Epithelial cell of esophagus (primary cell): ENCODE measurements at regions not wholly inside any gene's neighbourhood (a gene's known extent, or its start where the extent isn't known, plus 50 kb on each side); places are given as distances from the start of the nearest gene placed in this dataset.
A peak's percentile ranks its signal among the peaks of the same experiment; 100 is the strongest.

Experiments used
- DNase-seq: peaks from one replicate; pipeline ENCODE4 v3.0.0; 2010; ENCODE audit warnings: low read depth
- H3K4me3 ChIP-seq: 2 replicates; pipeline ENCODE4 v1.5.1; 2011; ENCODE audit warnings: mild to moderate bottlenecking, low read length, control low read depth
- TF ChIP-seq, protein P1 (sequence below): IDR thresholded peaks from 2 replicates; pipeline ENCODE4 v1.5.1; 2011; ENCODE audit warnings: low read depth, mild to moderate bottlenecking, low read length, control low read depth, inconsistent platforms; ENCODE audit not compliant: insufficient read depth; ENCODE audit errors: missing control alignments

DNA sequence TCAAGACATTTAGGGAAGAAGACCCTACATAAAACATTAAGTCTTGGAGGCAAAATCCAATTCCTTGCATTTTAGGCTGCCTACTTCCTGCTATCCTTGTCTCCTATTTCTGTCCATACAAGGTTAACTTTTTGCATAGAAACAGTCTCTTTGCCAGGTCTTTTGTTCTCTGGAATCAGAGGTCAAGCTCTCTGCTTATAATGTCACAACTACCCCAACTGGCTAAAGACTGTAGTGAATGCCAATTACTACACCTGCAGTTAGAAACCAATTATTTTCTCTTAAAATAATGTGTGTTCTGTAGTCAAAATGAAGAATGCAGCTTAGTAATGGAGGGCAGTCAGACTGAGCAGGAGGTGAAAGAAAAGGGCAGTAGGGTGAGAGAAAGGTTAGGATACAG, 856.2 kb downstream of the TUSC7 start:
- DNase-seq: no peak
- H3K4me3 ChIP-seq: no peak overlapping the region
- TF ChIP-seq, protein P1, sequence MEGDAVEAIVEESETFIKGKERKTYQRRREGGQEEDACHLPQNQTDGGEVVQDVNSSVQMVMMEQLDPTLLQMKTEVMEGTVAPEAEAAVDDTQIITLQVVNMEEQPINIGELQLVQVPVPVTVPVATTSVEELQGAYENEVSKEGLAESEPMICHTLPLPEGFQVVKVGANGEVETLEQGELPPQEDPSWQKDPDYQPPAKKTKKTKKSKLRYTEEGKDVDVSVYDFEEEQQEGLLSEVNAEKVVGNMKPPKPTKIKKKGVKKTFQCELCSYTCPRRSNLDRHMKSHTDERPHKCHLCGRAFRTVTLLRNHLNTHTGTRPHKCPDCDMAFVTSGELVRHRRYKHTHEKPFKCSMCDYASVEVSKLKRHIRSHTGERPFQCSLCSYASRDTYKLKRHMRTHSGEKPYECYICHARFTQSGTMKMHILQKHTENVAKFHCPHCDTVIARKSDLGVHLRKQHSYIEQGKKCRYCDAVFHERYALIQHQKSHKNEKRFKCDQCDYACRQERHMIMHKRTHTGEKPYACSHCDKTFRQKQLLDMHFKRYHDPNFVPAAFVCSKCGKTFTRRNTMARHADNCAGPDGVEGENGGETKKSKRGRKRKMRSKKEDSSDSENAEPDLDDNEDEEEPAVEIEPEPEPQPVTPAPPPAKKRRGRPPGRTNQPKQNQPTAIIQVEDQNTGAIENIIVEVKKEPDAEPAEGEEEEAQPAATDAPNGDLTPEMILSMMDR: no peak

DNA sequence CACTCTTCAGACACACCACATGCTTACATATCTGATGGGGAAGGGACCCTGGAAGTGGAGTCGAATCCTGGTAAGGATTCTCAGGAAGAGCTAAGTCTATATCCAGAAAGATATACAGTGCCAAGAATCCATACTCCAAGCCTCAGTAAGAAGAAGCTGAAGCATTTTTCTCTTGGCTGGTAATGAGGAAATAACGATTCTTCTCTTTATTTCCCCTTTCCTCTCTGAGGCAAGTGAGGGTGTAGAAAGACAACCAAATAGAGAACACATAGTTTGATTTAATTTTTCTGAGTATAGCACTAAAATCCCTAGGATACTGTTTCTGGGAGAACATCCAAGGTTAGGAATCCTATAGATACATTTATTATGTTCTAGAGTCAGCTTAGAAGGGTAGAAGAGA, 857.3 kb downstream of the TUSC7 start:
- no peak overlapping the region for H3K4me3 ChIP-seq
- DNase-seq: no peak
- TF ChIP-seq, protein P1: no peak

DNA sequence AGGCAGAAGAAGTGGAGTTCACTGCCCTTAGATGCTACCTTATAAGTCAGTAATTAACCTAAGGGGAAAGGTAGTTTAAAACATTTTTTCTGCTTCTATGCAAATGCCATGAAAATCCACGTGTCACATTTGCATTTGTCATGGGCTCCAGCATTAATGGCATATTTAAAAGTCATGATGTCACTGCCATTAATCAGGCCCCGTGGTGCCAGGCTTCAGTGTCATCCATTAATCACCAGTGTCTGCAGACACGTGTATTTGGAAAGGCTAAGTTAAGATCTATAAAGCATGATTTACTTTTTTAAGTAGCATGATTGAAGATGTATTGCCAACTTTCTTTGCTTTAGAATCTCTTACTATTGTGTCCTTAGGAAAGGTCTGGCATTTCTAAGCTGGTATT, 857.8 kb downstream of the TUSC7 start:
- no peak overlapping the region for H3K4me3 ChIP-seq
- DNase-seq: peak; percentile 4
- TF ChIP-seq, protein P1: no peak

DNA sequence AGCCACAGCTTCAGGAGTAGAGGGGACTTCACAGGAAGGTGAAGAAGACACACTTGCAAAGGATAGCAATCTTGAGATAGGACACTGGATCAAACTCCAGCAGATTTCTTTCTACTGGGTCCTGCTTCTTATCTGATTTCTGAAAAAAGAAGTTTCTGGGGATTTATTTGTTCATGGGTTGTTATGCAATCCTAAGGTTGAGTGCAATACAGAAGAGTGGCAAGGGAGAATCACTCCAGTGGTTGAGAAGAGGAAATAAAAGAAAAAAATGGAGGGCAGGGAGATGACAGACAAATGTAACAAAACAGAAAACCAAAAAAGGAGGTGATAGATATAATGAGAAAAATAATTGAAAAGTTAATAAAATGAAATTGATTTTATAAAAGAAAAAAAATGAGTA, 858.3 kb downstream of the TUSC7 start:
- H3K4me3 ChIP-seq: no peak overlapping the region
- TF ChIP-seq, protein P1: no peak

DNA sequence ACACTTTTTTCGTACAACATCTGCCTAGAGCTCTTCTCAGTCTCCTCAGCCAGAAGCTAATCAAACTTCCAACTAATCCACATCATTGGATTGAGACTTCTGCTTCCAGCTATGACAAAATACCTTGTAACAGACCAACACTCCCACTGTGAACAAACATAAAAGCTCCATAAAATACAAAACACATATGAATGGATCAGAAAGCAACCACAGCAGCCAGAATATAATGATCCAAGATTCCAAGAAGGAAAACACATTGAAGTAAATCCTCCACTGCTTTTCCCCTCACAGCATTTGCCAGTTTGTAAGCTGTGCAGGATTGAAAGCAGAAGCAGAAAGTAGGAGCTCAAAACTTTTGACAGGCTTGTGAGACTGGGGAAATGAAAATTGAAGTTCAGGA, 863.2 kb downstream of the TUSC7 start:
- TF ChIP-seq, protein P1: no peak
- DNase-seq: no peak
- no peak overlapping the region for H3K4me3 ChIP-seq

More for the DNA sequence above, 858.3 kb downstream of the TUSC7 start:
- DNase-seq: no peak

DNA sequence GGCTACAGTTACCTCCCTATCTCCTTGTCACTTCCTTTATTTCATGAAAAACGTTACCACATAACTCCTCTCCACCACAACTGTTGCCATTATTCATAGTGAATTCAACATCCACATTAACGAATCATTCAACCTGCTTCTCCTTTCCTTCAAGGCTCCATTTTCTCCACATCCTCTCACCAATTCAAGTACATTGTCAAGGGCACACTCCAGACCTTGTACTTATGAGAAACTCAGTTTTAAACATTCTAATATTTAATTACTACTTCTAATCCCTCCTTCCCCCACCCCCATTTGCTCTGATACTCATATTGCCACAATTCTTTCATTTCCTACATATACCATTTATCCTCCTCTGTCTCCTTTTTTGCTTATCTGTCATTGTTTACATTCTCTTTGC, 871.2 kb downstream of the TUSC7 start:
- TF ChIP-seq, protein P1: no peak
- DNase-seq: no peak
- H3K4me3 ChIP-seq: no peak overlapping the region

DNA sequence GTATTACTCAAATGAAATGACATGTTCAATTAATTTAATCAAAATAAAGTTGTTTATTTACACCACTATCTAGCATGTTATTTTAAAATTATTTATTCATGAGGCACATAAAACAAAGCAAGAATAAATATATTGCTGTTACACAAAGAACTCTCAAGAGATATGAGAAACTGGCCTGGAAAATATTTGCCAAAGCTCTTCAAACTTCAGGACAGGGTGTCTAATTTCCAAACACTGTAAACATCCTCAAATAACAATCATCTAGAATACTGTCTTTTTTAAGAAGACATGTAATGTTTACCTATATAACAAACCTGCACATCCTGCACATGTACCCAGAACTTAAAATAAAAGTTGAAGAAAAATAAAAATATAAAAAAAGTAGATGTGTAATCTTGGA, 876.6 kb downstream of the TUSC7 start:
- TF ChIP-seq, protein P1: no peak
- no peak overlapping the region for H3K4me3 ChIP-seq
- DNase-seq: no peak
